GM12878 (cell line): ENCODE measurements at regions not wholly inside any gene's neighbourhood (a gene's known extent, or its start where the extent isn't known, plus 50 kb on each side); places are given as distances from the start of the nearest gene placed in this dataset.

ENCODE experiments used
- ATAC-seq: fragments of 200-7000 bp; cut with Tn5 transposase; 3 replicates; pipeline ENCODE4 v1.9.1; 2020; ENCODE audit warnings: mild to moderate bottlenecking, moderate library complexity
- BruUV-seq: library from RNA; stranded (reverse); fragments of 400-500 nt; replicated peaks from 2 replicates; lab custom pipeline; 2021; lab: Mats Ljungman, UMichigan
- CTCF ChIA-PET: fragments of 300-600 bp; sonication (Branson Sonifier 250); formaldehyde crosslinking; extraction: SDS; loops from one replicate; lab custom pipeline; 2021; ENCODE audit warnings: inconsistent platforms; lab: Yijun Ruan, JAX
- POLR2A ChIA-PET: fragments of 350-600 bp; formaldehyde crosslinking; extraction: SDS; loops from one replicate; lab custom pipeline; 2021; ENCODE audit warnings: inconsistent platforms; lab: Charles Lee
- RAD21 ChIA-PET: fragments of 300-600 bp; sonication (Branson Sonifier 250); formaldehyde crosslinking; loops from one replicate; lab custom pipeline; 2023; ENCODE audit warnings: antibody characterized with exemption; ENCODE audit not compliant: unreplicated experiment; lab: Charles Lee
- SMC1A ChIA-PET: fragments of 300-600 bp; sonication (Branson Sonifier 250); formaldehyde crosslinking; loops from one replicate; lab custom pipeline; 2023; ENCODE audit not compliant: unreplicated experiment, uncharacterized antibody; lab: Charles Lee
- DNase-seq: peaks from one replicate; pipeline ENCODE4 v3.0.0-alpha.2; 2011; ENCODE audit warnings: low read depth, low spot score
- FAIRE-seq: peaks from 3 replicates; lab custom pipeline; 2011; peaks lifted over from hg19 to GRCh38; lab: Jason Lieb, UNC
- H2AFZ ChIP-seq: 2 replicates; pipeline ENCODE4 v1.6.0; 2011; ENCODE audit warnings: low read depth, low read length, control low read depth; ENCODE audit not compliant: control insufficient read depth
- H3K27ac ChIP-seq: 2 replicates; pipeline ENCODE4 v1.5.1; 2011; ENCODE audit warnings: control low read depth; ENCODE audit not compliant: control insufficient read depth, insufficient read depth
- H3K27me3 ChIP-seq, 2 experiments: replicated peaks in 1 of 2; 2 replicates each; pipeline versions ENCODE4 v1.6.0 to v1.6.1; 2011; ENCODE audit warnings: low read length in 1 of 2; ENCODE audit not compliant: control insufficient read depth in 2 of 2, insufficient read depth in 2 of 2
- H3K36me3 ChIP-seq, 2 experiments: 2 replicates each; pipeline ENCODE4 v1.5.1; 2011; ENCODE audit warnings: low read length in 1 of 2; ENCODE audit not compliant: control insufficient read depth in 2 of 2, insufficient read depth in 2 of 2
- H3K4me1 ChIP-seq: 2 replicates; pipeline ENCODE4 v1.6.1; 2011; ENCODE audit warnings: mild to moderate bottlenecking, low read length, moderate library complexity, mixed read lengths; ENCODE audit not compliant: control insufficient read depth, insufficient read depth
- H3K4me2 ChIP-seq: 2 replicates; pipeline ENCODE4 v1.6.0; 2011; ENCODE audit warnings: control low read depth; ENCODE audit not compliant: control insufficient read depth, insufficient read depth
- H3K4me3 ChIP-seq: fragments of 200-600 bp; sonication (generic); 2 replicates; pipeline ENCODE4 v1.5.1; 2016
- H3K79me2 ChIP-seq: 2 replicates; pipeline ENCODE4 v1.6.0; 2011; ENCODE audit warnings: low read length; ENCODE audit not compliant: control insufficient read depth, insufficient read depth
- H3K9ac ChIP-seq: 2 replicates; pipeline ENCODE4 v1.8.0; 2011; ENCODE audit warnings: low read length, control low read depth, mixed read lengths; ENCODE audit not compliant: control insufficient read depth, insufficient read depth
- H3K9me3 ChIP-seq: replicated peaks from 3 replicates; pipeline ENCODE4 v1.5.1; 2011; ENCODE audit warnings: mild to moderate bottlenecking, low read length; ENCODE audit not compliant: control insufficient read depth, insufficient read depth
- H4K20me1 ChIP-seq: 2 replicates; pipeline ENCODE4 v1.6.0; 2011; ENCODE audit not compliant: control insufficient read depth, insufficient read depth
- E4F1 ChIP-seq: fragments of 450-650 bp; IDR thresholded peaks from 2 replicates; pipeline ENCODE4 v1.6.1; 2018; ENCODE audit warnings: borderline replicate concordance, mild to moderate bottlenecking; ENCODE audit not compliant: partially characterized antibody
- NFIC ChIP-seq: IDR thresholded peaks from 2 replicates; pipeline ENCODE4 v1.6.1; 2012; ENCODE audit warnings: low read depth, mild to moderate bottlenecking, inconsistent platforms, low read length, moderate library complexity
- NKRF ChIP-seq: fragments of 450-650 bp; conservative IDR thresholded peaks from 2 replicates; pipeline ENCODE4 v1.6.1; 2017; ENCODE audit warnings: mild to moderate bottlenecking, moderate library complexity
- NR2C1 ChIP-seq: fragments of 450-650 bp; IDR thresholded peaks from 2 replicates; pipeline ENCODE4 v1.6.1; 2017; ENCODE audit warnings: antibody characterized with exemption, mild to moderate bottlenecking, moderate library complexity
- ZNF687 ChIP-seq: fragments of 450-650 bp; IDR thresholded peaks from 2 replicates; pipeline ENCODE4 v1.6.1; 2017; ENCODE audit warnings: mild to moderate bottlenecking, moderate library complexity
- ZZZ3 ChIP-seq: IDR thresholded peaks from 2 replicates; pipeline ENCODE4 v1.6.1; 2011; ENCODE audit warnings: low read depth; ENCODE audit not compliant: control insufficient read depth, insufficient read length
- WGBS: methylation state at CpG from one replicate; pipeline ENCODE4 v1.1.6; 2016; ENCODE audit warnings: low lambda C conversion rate; ENCODE audit not compliant: insufficient replicate concordance, insufficient coverage; ENCODE audit errors: missing lambda C conversion rate; 5-methylcytosine and 5-hydroxymethylcytosine counted together
- in situ Hi-C: fragments of 300-500 bp; cut with MboI; formaldehyde crosslinking; loops from 9 replicates; pipeline ENCODE4 v1.14.3; 2018; ENCODE audit warnings: mixed read lengths
- intact Hi-C: fragments of 100-400 bp; cut with micrococcal nuclease; formaldehyde crosslinking; loops from one replicate; pipeline ENCODE4 v1.14.2; 2022; ENCODE audit not compliant: unreplicated experiment

GRCh38 chrX:117511379-117511778 lies 605.2 kb downstream of the KLHL13 start (continued):
- no peak for TF ChIP-seq E4F1

GRCh38 chrX:117510453-117510852 lies 606.2 kb downstream of the KLHL13 start:
- no peak overlapping the region for H2AFZ ChIP-seq
- WGBS = 1% methylated on average over 3 of the region's 3 CpGs
- H3K4me2 ChIP-seq = no peak overlapping the region
- BruUV-seq = no TSS peak
- CTCF ChIA-PET = interaction anchor here (0.7 to 1.7 kb wide), 4 partner anchors 10 to 1305 kb away, joined by 3 to 4 read pairs (median 3); no protein-coding TSS in a partner anchor
- RAD21 ChIA-PET = interaction anchor here (0.7 kb wide), 1 partner anchor 549 kb away, joined by 3 read pairs; no protein-coding TSS in a partner anchor
- no peaks in the 10 kb centered on the region for H4K20me1 ChIP-seq
- intact Hi-C loops (no loop called here), in situ Hi-C loops (no loop called here)
- H3K9me3 ChIP-seq = no peaks in the 10 kb centered on the region
- TF ChIP-seq NR2C1 (no peak), ZNF687 (no peak), NKRF (no peak), NFIC (no peak), ZZZ3 (no peak)
- H3K4me1 ChIP-seq = no peaks in the 10 kb centered on the region
- SMC1A ChIA-PET = interaction anchor here (0.6 to 1.1 kb wide), 3 partner anchors 342 to 1581 kb away, joined by 3 read pairs; no protein-coding TSS in a partner anchor
- no peak overlapping the region for H3K9ac ChIP-seq
- ATAC-seq = no peak
- POLR2A ChIA-PET = no interaction called here
- H3K4me3 ChIP-seq = no peak overlapping the region
- no peak for FAIRE-seq
- H3K27me3 ChIP-seq = no peaks in the 10 kb centered on the region
- no peak overlapping the region for H3K27ac ChIP-seq
- no peak for DNase-seq
- H3K79me2 ChIP-seq = no peaks in the 10 kb centered on the region
- H3K36me3 ChIP-seq = no peaks in the 10 kb centered on the region
